GM18508 (cell line): ENCODE measurements at regions not wholly inside any gene's neighbourhood (a gene's known extent, or its start where the extent isn't known, plus 50 kb on each side); places are given as distances from the start of the nearest gene placed in this dataset.

ENCODE experiments used
- ATAC-seq: cut with Tn5 transposase; IDR thresholded peaks from one replicate; pipeline ENCODE4 v1.9.1; 2021; ENCODE audit warnings: moderate number of reproducible peaks; ENCODE audit not compliant: insufficient read depth, unreplicated experiment

DNA sequence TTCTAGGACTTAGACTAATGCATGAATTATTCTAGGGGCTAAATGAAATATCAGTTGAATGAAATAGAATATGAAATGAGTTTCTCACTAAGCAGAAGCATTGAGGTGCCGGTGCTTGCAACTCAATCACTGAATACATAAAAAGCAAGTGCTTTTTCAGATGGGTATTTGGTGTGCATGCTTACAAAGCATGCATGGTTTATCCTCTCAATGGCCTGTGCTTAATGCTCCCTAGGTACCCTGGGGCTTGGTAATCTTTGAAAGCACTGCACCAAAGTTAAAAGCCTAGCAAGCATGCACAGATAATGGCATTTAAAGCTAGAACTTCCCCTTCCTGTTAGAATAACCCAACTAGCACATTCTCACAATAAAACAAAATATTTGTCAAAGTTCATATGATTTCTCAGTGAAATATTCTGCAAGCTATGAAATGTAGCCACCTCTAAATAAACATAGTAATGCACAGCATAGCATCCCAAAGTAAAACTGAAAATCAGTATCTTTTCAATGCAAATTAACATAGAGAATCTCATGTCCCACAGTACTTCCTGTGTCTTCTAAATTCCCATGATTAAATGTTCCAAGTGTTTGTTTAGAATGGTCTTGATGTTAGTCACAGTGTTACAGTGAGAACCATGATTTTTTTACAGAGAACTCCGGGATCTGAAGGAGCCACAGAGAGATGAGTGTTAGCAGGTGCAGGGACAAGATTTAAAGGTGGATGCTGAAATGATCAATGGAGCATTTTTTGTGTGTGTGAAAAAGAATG is 143.4 kb upstream of the CDH6 start:
- no peak for ATAC-seq

DNA sequence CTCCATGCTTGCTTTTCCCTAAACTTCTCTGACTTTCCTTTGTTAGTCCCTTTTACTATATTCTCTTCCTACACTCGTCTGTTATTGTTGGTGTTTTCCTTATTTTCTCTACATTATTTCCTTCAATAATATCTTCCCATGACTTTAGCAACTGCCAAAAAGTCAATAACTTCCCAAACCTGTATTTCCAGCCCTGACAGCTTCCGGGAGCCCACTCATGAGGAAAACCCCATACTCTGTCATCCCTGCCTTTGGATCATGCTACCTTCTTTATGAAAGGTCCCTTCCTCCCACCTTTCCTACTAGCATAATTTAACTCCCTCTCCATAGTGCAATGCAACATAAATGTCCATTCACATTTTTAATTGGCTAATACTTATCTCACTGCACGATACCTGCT is 144.0 kb upstream of the CDH6 start:
- no peak for ATAC-seq

DNA sequence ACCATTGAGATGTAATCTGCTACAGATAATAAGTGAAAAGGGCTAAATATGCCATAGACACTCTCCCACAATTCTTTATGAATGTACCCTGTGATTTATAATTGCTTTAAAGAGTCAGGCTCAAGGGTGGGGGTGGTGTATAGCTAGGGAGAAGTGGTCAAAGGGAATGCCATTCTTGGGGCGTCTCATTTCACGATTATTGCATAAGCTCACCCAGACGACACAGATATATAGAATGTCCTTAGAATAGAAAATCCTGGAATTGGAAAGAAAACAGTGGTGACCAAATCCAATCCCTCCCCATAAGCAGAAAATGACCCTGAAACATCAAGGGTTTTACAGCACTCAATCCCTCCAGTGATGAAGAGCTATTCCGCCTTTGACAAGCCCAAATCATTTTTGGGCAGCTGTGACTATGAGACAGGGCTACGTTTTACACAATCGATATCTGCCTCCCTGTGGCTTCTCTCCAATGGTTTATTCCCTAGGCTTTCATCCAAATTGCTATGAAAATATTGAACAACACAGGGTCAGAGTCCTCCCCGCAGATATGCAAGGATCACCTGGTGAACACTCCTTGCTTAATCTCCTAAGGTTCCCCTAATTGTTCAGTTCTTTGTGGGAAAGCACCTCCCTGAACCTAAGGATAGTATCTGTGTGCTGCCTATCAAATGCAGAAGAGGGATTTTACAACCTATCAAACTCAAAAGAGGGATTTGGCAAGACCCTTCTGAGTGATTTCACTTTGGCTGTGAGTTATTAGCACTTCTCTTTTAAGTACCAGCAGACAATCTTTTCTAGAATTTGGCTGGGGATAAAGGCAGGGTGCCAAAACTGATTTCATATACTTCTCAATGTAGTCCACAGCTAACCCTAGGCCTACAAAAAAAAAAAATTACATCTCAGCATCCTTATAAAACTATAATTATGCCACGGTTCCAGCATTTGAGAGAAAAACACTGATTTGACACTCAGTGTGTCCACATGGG is 144.9 kb upstream of the CDH6 start:
- ATAC-seq, result no peak

DNA sequence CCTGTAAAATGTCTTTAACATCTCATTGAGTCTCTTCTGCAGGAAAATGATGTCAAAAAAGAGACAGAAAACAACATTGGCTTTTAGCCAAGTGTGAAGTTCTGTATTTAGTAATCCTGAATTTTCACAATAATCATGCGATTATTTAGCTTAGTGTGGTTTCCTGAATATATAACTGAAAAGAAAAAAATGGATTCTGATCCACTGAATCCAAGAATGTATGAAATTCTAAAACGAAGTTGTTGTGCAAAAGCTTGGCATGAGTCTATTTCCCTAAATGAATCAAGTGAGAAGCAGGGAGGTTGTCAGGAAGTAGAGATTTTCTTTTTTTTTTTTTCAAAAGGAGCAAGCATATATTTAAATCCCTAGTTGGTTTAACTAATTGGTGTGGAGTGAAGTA is 145.9 kb upstream of the CDH6 start:
- ATAC-seq, result no peak

DNA sequence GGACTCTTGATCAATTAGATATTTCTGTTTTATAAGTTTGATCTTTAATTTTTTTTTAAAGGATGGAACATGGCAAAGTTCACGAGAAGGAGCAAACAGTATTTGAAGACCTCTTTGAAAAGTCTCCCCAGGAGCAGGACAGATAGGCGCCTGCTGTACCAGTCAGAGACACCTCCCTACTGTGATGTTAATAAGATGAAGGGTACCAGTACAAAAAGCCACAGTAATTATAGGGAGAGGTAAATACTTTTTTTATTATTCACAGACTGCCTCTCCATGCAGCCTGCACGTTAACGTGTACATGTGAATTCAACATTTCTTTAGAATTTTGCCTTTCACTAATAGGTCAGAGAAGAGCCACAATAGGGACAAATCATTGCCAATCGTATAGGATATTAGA is 146.5 kb upstream of the CDH6 start:
- ATAC-seq, result no peak

DNA sequence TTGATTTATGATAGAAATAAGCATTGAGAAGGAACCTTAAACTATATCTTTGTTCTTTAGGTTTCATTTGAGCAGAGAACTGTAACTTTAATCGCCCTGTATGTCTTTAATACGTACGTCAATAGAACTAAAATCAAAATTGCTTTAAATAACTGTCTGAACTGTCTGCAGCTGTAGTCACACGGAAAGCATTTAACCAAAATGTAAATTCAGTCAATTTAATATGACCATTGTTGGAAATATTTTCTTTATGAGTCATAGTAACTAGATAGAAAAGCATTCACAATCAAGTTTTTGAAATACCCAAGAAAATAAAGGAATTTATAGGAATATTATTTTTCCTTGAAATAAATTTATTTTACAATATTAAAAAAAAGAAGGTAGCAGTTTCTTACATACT is 157.1 kb upstream of the CDH6 start:
- ATAC-seq, result no peak

DNA sequence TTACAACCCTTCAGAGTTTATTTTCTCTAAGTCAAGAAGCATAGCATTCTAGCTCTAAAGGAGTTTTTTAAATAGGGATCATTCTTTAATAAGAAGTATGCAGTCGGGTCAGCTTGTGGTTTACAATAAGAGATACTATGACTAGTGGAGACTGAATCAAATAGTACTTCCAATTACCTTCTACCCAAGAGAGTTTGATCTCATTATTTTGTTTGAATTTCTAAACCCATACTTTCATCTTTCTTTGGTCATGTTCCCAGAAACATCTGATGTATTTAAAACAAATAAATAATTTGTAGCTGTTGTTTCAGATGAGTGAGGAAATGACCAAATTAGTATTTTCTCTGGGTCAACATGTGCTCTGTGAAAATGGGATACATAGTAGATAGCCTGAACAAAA is 160.2 kb upstream of the CDH6 start:
- ATAC-seq, result no peak

DNA sequence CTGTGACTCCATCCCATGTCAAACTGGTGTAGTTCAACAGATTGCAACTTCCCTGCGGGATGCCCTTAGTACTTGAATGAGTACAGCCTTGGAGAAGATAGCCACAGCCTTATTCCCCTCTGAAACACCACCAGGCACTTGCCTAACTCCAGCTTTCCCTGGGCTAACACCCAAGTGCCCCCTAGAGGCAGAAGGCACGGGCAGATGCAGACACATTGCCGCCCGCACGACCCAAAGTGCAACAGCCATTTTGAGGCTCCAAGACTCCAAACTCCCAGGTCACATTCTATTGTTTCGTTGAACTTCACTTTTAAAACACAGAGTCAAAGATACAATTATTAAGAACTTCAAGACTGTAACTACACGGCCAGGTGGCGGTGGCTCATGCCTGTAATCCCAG is 163.6 kb upstream of the CDH6 start:
- ATAC-seq, result no peak

DNA sequence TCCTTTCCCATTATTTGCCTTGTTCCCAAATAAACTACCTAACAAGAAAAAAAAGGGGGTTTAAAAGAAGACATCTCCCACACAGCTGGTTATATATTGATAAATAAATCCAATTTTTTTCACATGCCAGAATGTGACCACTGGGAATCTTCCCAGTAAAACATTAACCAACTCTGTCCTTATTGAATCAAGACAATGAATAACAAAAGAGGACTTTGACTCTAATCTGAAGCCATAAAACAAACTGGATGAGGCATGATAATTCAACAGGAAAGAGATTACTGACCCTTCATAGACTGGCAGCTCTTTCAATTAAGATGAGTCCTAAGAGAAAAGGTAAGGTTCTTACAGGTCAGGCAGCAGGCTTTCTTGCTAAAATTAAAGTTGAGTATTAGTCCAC is 165.8 kb upstream of the CDH6 start:
- no peak for ATAC-seq

DNA sequence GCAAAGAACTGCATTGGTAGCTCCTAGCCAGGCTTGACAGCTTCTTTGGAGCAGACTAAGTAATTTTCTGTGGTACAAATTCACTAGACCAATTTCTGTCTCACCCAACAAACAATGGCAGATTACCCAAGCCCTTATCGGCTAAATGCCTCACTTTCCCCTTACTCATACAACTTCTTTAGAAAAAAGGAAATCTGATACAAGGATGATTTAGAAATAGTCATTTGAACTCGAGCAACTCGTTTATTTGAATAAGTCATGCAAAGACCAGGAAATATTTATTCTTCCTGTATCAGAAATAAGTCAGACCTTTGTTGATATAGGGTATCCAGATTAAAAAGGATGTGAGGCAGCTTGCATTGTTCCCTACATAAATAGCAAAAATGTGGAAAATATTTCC is 170.4 kb upstream of the CDH6 start:
- ATAC-seq, result no peak

DNA sequence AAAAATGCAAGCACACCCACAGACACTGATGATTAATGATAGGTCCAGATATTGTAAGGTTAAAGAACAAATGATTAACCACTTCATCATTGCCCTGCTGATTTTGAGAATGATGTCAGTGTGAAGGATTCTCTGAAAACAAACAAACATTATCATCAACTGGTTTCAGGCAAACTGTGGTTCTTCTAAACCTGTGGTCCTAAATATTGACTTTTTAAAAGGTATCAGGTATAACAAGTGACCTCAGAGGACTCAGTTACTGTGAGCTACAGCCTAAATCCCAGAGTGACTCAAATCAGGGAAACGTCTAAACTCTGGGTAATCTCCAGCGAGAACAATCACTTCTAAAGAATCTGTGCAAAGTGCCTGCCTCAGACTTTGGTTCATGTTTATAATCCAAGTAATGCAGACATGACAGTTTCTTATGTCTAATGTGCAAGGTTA is 172.3 kb upstream of the CDH6 start:
- ATAC-seq, result no peak

DNA sequence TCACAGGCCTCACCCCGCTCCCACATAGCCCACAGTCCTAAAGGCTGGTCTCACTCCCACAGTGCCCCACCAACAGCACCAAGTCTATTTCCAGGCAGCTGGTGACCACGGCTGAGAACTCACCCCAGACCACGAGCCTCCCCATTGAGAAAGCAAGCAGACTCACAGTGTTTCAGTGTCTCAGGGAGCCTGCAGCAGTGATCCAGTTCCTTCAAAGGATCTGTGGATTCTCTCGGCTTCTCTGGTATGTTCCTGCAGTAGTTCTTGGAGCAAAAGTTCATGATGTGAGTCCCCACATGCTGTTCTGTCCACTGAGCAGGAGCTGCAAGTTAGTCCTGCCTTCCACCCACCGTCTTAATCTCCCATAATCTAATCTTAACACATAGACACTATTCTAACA is 185.3 kb upstream of the CDH6 start:
- ATAC-seq, result no peak

DNA sequence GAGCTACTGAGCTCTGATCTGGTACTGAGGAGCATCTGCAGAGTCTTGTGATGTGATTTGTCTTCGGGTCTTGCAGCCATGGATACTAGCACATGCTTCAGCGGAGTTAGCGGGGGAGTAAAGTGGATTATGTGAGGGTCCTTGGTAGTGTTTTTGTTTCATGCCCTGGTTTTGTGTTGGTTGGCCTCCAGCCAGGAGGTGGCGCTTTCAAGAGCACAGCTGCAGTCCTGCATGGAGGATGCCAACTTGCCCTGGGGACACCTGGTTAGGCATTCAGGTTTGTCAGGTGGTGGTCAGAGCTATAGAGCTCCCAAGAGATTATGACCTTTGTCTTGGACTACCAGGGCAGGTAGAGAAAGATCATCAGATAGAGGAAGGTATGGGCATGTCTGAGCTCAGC is 185.8 kb upstream of the CDH6 start:
- no peak for ATAC-seq

DNA sequence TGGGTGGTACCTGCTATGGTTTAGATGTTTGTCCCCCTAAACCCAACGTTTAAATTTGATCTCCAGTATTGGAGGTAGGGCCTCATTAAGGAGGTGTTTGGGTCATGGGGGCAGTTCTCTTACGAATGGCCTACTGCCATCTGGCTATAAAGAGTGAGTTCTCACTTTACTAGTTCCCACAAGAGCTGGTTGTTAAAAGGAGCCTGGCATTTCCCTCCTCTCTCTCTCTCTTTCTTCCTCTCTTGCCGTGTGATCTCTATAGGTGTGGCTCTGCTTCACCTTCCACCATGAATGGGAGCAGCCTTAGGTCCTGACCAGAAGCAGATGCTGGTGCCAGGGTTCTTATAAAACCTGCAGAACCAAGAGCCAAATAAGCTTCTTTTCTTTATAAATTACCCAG is 193.2 kb upstream of the CDH6 start:
- ATAC-seq, result no peak

DNA sequence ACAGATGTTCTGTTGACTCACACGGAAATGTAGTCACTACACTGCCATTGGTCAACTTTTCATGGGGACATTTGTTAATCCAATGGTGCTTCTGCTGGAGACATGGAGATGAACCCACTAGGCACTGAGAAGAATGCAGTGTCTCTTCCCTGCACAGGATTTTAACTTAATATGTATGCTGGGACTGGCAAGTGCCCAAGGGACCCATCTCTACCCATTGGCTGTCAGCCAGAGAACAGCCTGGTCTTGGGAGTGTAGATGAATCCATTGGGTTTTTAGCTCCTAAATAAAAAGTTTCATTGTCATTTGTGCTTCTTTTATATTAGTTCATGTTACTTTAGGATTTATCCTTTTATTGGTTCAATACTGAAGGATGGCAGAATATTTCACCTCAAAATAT is 195.8 kb upstream of the CDH6 start:
- ATAC-seq, result no peak

DNA sequence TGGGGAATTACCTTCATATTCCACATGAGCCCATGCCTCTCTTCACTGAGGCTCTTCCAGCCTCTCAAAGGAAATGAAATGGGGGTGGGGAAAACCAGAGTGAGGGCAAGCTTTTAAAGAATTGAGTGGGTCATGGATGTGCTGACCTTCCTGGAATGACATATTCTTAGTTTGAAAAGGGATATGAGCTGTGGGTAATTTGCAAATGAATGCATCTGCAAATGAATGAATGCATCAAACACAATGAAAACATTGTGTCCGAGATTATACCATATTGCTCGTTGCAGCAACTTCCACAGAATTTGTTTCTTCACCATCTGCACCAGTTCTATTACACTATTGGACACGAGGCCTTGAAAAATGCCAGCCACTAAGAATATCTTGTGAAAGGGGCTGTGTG is 198.6 kb upstream of the CDH6 start:
- ATAC-seq, result no peak

DNA sequence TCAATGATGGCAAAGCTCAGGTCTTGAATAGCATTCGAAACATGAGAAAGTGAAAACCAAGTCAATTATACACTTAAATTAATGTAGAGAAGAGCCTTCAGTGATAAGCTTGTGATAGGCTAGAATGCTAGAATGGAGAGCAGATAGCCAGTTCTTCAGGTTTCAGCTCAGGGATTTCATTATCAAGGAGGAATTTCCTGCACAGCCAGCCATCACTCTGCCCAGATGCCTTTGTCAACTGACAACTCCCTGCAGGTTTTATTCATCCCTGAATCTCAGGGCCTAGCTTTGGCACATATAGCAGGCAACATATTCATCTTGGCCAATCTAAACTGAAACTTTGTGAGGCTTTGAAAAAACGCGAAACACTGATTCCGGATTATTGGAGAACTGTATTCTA is 199.3 kb upstream of the CDH6 start:
- no peak for ATAC-seq

DNA sequence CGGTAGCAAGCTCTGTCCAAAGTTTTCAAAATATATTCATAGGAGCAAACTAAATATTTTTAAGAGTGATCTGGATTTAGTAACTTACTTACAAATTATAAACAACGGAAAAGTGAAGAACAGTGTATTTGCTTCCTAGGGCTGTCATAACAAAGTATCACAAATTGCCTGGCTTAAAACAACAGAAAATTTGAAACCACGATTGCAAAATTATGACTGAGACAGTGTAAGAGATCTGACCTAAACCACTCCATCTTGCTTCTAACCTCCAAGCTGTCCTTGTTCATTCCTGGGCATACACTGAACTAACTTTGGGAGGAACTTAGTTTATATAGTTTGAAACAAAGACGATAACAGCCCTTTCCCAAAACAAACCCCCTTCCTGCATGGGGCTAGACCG is 202.0 kb upstream of the CDH6 start:
- no peak for ATAC-seq

DNA sequence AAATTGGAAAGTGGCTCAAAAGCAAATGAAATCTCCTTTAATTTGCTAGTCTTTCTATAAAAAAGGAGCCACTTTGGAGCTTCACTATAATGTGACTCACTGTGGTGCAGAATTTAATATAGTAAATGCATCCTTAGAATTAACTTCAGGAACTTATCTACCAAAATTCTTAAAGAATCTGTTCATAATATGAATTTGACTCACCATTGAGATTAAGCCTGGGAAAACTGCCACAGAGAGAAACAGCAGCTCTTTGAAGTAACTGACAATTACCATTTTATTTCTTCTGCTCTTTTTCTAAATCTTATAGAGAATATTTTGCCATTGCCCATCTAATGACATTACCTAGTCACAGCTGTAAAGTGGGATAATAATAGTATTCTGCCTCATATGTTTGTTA is 211.9 kb upstream of the CDH6 start:
- no peak for ATAC-seq

DNA sequence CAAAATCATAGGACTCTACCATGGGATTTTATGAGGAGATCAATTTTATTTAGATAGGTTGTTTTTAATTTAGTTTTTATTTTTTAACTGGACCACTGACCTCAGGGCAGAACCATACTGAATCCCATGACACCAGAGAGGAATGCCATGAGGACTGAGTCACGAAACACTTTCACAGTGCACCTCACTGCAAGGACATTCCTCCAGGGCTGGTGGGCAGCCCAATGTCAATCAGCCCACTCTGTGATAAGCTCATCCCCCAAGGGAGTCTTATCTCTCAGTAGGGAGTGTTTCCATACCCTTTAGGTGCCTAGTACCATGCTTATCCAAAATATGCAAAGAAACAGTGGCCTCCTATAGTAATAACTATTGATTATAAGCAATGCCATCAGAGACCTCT is 224.5 kb upstream of the CDH6 start:
- ATAC-seq, result no peak

DNA sequence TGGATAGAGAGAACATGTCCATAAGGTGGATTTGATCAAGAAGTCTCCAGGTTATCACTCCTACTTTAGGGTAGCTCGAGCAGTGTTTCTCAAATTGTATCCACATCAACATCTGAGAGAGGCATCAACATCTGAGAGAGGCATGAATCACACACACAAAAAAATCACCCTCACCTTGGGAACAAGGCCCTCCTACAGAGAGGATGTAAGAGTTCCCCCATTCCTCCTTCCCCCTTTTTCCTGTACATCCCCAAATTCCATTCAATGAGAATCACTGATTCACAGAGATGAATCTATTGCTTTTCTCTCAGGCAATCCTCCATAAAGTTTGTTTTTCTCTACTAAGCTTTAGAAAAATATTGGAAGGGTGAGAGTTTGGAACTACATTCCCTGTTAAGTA is 233.4 kb upstream of the CDH6 start:
- ATAC-seq, result no peak

DNA sequence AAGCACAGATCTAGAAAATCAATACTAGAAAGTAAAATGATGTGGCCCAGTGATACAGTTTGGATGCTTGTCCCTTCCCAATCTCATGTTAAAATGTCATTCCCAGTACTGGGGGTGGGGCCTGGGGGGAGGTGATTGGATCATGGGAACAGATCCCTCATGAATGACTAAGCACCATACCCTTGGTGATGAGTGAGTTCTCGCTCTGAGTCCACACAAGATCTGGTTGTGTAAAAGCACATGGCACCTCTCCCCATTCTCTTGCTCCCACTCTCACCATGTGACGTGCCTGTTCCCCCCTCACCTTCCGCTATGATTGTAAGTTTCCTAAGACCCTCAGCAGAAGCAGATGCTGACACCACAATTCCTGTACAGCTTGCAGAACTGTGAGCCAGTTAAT is 234.2 kb upstream of the CDH6 start:
- ATAC-seq, result no peak
